OCI-LY3 (cell line): ENCODE measurements at regions not wholly inside any gene's neighbourhood (a gene's known extent, or its start where the extent isn't known, plus 50 kb on each side); places are given as distances from the start of the nearest gene placed in this dataset.

ENCODE experiments used
- H2AFZ ChIP-seq: fragments of 200-600, 300-600 bp; shearing (Covaris generic); 2 replicates; pipeline ENCODE4 v1.6.0; 2014; ENCODE audit warnings: antibody characterized with exemption, low read depth, low read length
- H3K27ac ChIP-seq: fragments of 200-600, 300-600 bp; sonication (generic); 2 replicates; pipeline ENCODE4 v1.5.1; 2014; ENCODE audit warnings: mild to moderate bottlenecking, low read length, moderate library complexity, mixed read lengths
- H3K27me3 ChIP-seq: fragments of 200-600, 300-600 bp; sonication (generic); 2 replicates; pipeline ENCODE4 v1.6.1; 2014; ENCODE audit warnings: low read depth, low read length, mixed read lengths
- H3K36me3 ChIP-seq: fragments of 200-600, 300-600 bp; sonication (generic); replicated peaks from 2 replicates; pipeline ENCODE3; 2014; ENCODE audit warnings: low read depth, low read length, mixed read lengths
- H3K4me1 ChIP-seq: fragments of 300-600, 200-600 bp; sonication (generic); 2 replicates; pipeline ENCODE4 v1.6.1; 2014; ENCODE audit warnings: low read length, mixed read lengths
- H3K4me2 ChIP-seq: fragments of 200-600, 300-600 bp; sonication (generic); 2 replicates; pipeline ENCODE4 v1.6.1; 2014; ENCODE audit warnings: low read length, mixed read lengths
- H3K4me3 ChIP-seq: fragments of 300-600, 200-600 bp; sonication (generic); 2 replicates; pipeline ENCODE4 v1.5.1; 2014; ENCODE audit warnings: antibody characterized with exemption, mild to moderate bottlenecking, low read length, moderate library complexity
- H3K79me2 ChIP-seq: fragments of 300-600, 200-600 bp; shearing (Covaris generic); 2 replicates; pipeline ENCODE4 v1.6.1; 2014; ENCODE audit warnings: mild to moderate bottlenecking, low read length, mixed read lengths
- H3K9ac ChIP-seq: fragments of 300-600, 200-600 bp; shearing (Covaris generic); 2 replicates; pipeline ENCODE4 v1.6.0; 2014; ENCODE audit warnings: mild to moderate bottlenecking, low read length, moderate library complexity
- H3K9me3 ChIP-seq: fragments of 200-600, 300-600 bp; shearing (Covaris generic); 2 replicates; pipeline ENCODE4 v1.6.1; 2014; ENCODE audit warnings: low read length, mixed read lengths; ENCODE audit not compliant: insufficient read depth
- H4K20me1 ChIP-seq: fragments of 200-600, 300-600 bp; sonication (generic); 2 replicates; pipeline ENCODE4 v1.6.1; 2016; ENCODE audit warnings: low read length, mixed read lengths; ENCODE audit not compliant: insufficient read depth
- CTCF ChIP-seq: fragments of 200-600, 300-600 bp; sonication (generic); IDR thresholded peaks from 2 replicates; pipeline ENCODE4 v1.5.1; 2014; ENCODE audit warnings: antibody characterized with exemption, low read length, low read depth
- EZH2phosphoT487 ChIP-seq: fragments of 200-600 bp; shearing (Covaris generic); IDR thresholded peaks from 2 replicates; pipeline ENCODE4 v1.6.1; 2018; ENCODE audit warnings: antibody characterized with exemption, mixed run types, low read depth

GRCh38 chr4:156456830-156457229, 503.2 kb upstream of the CTSO start:
- 0 out of 2 replicates have a peak, but pooled peaks cover 8% of the 10 kb centered on the region for H3K9me3 ChIP-seq
- no peak for TF ChIP-seq CTCF
- TF ChIP-seq EZH2phosphoT487: no peak
- H3K79me2 ChIP-seq: no peaks in the 10 kb centered on the region

GRCh38 chr4:156443488-156443887, 489.8 kb upstream of the CTSO start:
- H3K79me2 ChIP-seq: no peaks in the 10 kb centered on the region
- H3K9me3 ChIP-seq: no peaks in the 10 kb centered on the region
- no peak overlapping the region for H3K4me2 ChIP-seq
- TF ChIP-seq CTCF (no peak), EZH2phosphoT487 (no peak)
- no peaks in the 10 kb centered on the region for H3K36me3 ChIP-seq
- no peak overlapping the region for H3K4me3 ChIP-seq
- H3K4me1 ChIP-seq: no peaks in the 10 kb centered on the region
- H3K27me3 ChIP-seq: no peaks in the 10 kb centered on the region
- H3K27ac ChIP-seq: no peak overlapping the region
- no peak overlapping the region for H3K9ac ChIP-seq
- H2AFZ ChIP-seq: no peak overlapping the region
- H4K20me1 ChIP-seq: no peaks in the 10 kb centered on the region

More at GRCh38 chr4:156456830-156457229, 503.2 kb upstream of the CTSO start:
- Histone ChIP-seq H4K20me1 (no peaks in the 10 kb centered on the region), H3K9ac (no peak overlapping the region), H3K4me1 (no peaks in the 10 kb centered on the region), H3K36me3 (no peaks in the 10 kb centered on the region), H3K27ac (no peak overlapping the region), H2AFZ (no peak overlapping the region), H3K4me2 (no peak overlapping the region), H3K4me3 (no peak overlapping the region), H3K27me3 (no peaks in the 10 kb centered on the region)

GRCh38 chr4:156442912-156443311, 489.2 kb upstream of the CTSO start:
- no peaks in the 10 kb centered on the region for H4K20me1 ChIP-seq
- no peak for TF ChIP-seq CTCF
- TF ChIP-seq EZH2phosphoT487: no peak
- no peak overlapping the region for H3K4me3 ChIP-seq
- H3K36me3 ChIP-seq: no peaks in the 10 kb centered on the region
- H3K9me3 ChIP-seq: no peaks in the 10 kb centered on the region
- no peak overlapping the region for H2AFZ ChIP-seq
- H3K27me3 ChIP-seq: no peaks in the 10 kb centered on the region
- no peak overlapping the region for H3K4me2 ChIP-seq
- no peak overlapping the region for H3K27ac ChIP-seq
- no peaks in the 10 kb centered on the region for H3K4me1 ChIP-seq
- H3K9ac ChIP-seq: no peak overlapping the region
- no peaks in the 10 kb centered on the region for H3K79me2 ChIP-seq

- Histone ChIP-seq H3K27ac (no peak overlapping the region), H3K9ac (no peak overlapping the region), H3K4me1 (no peaks in the 10 kb centered on the region), H2AFZ (no peak overlapping the region), H4K20me1 (no peaks in the 10 kb centered on the region), H3K79me2 (no peaks in the 10 kb centered on the region), H3K4me3 (no peak overlapping the region), H3K36me3 (no peaks in the 10 kb centered on the region), H3K9me3 (no peaks in the 10 kb centered on the region), H3K27me3 (no peaks in the 10 kb centered on the region), H3K4me2 (no peak overlapping the region)
- TF ChIP-seq EZH2phosphoT487 (no peak), CTCF (no peak)
Observed at GRCh38 chr4:156439576-156440200, 486.0 kb upstream of the CTSO start.
